HG03139 (cell line): ENCODE measurements at regions not wholly inside any gene's neighbourhood (a gene's known extent, or its start where the extent isn't known, plus 50 kb on each side); places are given as distances from the start of the nearest gene placed in this dataset.
"Not testable (repeated sequence)": the region's sequence is repeated elsewhere in the genome, so short reads cannot be mapped to it uniquely, and the experiment has no call there.

ENCODE experiments used
- ATAC-seq: cut with Tn5 transposase; IDR thresholded peaks from one replicate; pipeline ENCODE4 v1.9.1; 2021; ENCODE audit not compliant: unreplicated experiment

- not testable (repeated sequence) for ATAC-seq
Measured at GRCh38 chr13:67508275-67508674, 278.1 kb upstream of the PCDH9 start.

DNA sequence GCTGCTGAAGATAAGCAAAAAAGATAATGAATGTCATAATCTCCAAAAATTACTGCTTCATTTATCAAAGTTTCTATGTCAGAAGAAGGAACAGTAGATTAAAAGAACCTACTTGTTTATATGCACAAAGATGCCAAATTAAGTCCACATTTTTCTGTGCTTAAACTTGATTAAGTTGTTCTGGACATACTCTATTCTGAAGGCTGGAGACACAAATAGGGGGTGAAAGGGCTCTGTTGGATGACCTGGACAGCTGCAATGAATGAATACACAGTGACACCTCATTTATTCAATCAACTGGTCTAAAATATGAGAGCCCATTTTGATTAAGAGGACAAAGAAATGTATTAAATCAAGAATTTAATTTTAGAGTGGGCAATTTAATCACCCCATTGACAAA, 276.3 kb upstream of the PCDH9 start:
- no peak for ATAC-seq

GRCh38 chr13:67505376-67505775, 275.2 kb upstream of the PCDH9 start:
- no peak for ATAC-seq

GRCh38 chr13:67498948-67499347, 268.8 kb upstream of the PCDH9 start:
- ATAC-seq: no peak

DNA sequence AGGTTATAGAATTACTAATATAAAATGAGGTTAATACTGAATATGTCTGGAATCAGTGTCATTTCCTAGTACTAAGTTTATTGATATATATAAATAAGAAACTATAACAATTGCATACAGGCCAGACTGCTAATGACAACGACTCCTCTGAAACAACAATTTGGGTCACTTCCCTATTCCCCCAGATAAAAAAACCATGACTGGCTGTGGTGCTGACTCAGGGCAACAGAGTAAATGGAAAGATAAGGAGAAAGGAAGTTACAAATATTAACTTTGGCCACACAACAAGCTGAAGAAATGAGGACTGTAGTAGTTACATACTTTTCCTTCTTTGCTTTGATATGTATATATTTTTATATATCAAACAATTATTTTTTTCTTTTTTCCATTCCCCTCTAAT, 263.7 kb upstream of the PCDH9 start:
- no peak for ATAC-seq

GRCh38 chr13:67489016-67489415, 258.9 kb upstream of the PCDH9 start:
- no peak for ATAC-seq

DNA sequence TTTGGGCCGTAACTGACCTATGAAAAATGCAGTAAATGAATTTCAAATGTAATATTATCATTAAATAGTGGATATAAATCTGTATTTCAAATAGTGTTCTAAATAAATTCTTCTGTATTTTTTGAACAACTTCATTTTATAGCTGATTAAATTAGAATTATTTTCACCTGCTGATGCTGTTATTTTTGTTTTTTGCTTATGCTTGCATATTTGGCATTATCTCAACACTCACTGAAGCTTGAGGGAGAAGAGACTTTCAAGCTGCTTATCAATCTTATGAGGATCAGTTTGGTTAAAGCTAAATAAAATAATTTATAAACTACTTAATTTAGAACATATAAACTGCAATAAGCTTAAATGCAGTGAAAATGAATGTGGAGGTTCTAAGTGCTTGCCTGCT, 251.3 kb upstream of the PCDH9 start:
- ATAC-seq: no peak

- ATAC-seq: no peak
Measured at GRCh38 chr13:67474115-67474514, 244.0 kb upstream of the PCDH9 start.

DNA sequence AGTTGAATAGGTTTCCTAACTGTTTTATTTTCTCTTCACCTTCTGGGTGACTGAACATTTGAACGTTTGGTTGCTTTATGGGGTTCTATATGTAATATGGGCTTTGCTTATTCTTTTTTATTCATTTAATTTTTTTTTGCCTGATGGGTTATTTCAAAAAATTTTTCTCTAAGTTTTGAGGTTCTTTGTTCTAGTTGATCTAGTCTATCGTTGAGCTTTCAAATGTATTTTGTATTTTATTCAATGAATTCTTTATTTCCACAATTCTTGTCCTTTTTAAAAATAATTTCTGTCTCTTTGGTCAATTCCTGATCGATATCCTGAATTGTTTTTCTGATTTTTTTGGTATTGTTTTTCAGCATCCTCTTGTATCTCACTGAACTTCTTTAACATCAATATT, 239.5 kb upstream of the PCDH9 start:
- no peak for ATAC-seq

DNA sequence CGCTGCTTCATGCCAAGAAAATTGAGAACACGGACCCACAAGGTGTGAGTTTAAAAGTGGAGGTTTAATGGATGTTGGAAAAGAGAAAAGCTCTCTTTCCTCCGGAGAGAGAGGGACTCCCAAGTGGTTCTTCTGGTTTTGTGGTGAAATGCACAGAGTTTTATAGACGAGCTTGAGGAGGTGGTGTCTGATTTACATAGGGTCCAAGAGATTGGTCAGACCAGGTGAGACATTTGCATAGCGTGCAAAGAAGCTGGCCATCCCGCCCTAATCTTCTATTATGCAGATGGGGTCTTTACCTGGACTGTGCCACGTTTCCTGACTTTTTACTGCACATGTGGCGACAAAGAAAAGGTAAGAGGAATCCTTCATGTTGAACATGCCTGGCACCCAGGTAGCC, 236.4 kb upstream of the PCDH9 start:
- ATAC-seq: no peak

- ATAC-seq: no peak
Measured at GRCh38 chr13:67464154-67464553, 234.0 kb upstream of the PCDH9 start.

DNA sequence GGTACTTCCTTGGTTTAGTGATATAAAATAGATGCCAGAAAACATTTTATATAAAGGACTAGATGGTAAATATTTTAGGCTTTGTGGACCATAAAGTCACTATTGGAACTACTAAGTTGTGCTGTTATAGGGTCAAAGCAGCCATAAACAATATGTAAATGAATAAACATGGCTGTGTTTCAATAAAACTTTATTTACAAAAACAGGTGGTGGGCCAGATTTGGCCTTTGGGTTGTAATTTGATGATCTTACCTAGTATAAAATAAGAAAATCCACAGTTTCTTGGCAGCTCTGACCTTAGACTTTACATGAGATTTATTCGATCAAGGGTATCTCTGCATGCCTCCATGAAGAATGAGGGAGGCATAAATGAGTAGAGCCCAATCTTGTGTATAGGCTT, 232.0 kb upstream of the PCDH9 start:
- ATAC-seq: no peak

DNA sequence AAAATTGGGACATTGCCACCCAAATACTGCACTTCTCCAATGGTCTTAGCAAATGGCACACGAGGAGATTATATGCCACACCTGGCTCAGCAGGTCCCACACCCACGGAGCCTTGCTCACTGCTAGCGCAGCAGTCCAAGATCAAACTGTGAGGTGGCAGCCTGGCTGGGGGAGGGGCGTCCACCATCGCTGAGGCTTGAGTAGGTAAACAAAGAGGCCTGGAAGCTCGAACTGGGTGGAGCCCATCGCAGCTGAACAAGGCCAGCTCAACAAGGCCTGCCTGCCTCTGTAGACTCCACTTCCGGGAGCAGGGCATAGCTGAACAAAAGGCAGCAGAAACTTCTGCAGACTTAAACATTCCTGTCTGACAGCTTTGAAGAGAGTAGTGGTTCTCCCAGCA, 222.4 kb upstream of the PCDH9 start:
- not testable (repeated sequence) for ATAC-seq

DNA sequence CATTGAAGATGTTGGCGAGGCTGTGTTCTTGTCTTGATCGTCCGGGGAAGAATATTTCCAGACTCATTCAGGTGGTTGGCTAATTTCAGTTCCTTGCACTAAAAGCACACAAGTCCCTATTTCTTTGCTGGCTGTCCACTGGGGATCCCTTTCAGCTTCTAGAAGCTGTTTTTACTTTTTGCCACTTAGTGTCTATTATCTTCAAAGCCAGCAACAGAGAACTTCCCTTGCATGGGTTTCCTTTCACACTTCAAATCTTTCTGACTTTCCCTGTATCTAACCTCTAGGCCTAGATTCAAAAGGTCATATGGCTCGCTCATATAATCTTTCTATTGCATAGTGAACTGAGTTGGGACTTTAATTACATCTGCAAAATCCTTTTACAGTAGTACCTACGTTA, 215.3 kb upstream of the PCDH9 start:
- ATAC-seq: no peak

- ATAC-seq: no peak
Measured at GRCh38 chr13:67443923-67444322, 213.8 kb upstream of the PCDH9 start.

DNA sequence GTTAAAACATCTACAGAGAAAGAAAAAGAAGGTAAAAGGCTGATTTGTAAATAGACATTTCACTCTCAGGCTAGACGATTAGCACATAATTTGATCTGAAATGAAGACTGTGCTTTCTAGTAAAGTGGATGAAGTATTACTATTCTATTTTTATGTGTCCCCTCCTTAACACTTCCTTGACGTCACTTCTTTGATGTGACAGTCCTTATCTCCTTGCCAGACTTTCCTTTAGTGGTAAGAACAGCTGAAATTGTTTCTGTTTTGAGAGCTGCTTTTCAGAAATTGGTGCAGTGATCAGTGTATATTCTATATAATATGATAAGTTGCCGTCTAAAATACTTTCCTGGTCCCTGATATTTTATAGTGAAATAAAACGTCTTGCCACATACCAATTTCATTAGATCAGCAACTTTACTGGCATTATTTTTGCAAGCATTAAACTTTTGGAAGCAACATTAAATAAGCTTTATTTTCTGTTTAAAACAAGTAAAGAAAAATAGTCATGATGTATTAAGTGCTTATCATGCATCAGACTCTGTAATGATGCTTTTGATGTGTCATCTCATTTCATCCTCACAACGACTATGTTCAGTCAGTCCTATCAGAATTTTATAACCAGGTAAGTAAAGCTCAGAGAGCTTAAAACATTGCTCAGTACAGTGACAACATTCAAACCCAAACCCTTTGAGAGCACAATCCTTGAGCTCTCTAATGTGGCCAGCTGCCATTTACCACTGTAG, 210.3 kb upstream of the PCDH9 start:
- no peak for ATAC-seq

- ATAC-seq: no peak
Measured at GRCh38 chr13:67439365-67439764, 209.2 kb upstream of the PCDH9 start.

- no peak for ATAC-seq
Measured at GRCh38 chr13:67438465-67438864, 208.3 kb upstream of the PCDH9 start.

GRCh38 chr13:67437244-67437643, 207.1 kb upstream of the PCDH9 start:
- no peak for ATAC-seq

DNA sequence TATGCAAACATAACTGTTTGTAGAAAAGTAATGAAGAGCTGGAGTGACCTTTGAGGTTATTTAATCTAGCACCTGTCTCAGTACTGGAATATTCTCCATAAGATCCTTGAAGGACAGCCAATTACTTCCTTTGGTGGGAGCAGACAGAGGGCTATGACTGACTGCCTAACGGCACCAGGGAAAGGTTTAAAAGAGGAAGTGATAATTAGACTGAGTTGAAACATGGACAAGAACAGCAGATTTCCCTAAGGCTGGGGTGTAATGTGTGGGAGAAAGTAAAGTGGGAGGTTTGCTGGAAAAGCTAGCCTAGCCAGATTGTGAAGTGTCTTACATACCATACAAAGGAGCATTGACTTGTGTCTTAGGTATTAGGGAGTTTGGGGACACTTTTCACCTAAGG, 191.3 kb upstream of the PCDH9 start:
- no peak for ATAC-seq

- ATAC-seq: no peak
Measured at GRCh38 chr13:67416047-67416925, 186.2 kb upstream of the PCDH9 start.

GRCh38 chr13:67410645-67411044, 180.5 kb upstream of the PCDH9 start:
- ATAC-seq: no peak
